HPDE6-E6E7 (cell line): ENCODE measurements at regions not wholly inside any gene's neighbourhood (a gene's known extent, or its start where the extent isn't known, plus 50 kb on each side); places are given as distances from the start of the nearest gene placed in this dataset.

Source experiments
- DNase-seq: peaks from one replicate; pipeline ENCODE4 v3.0.0; 2011; ENCODE audit warnings: missing footprints; ENCODE audit errors: extremely low spot score

DNA sequence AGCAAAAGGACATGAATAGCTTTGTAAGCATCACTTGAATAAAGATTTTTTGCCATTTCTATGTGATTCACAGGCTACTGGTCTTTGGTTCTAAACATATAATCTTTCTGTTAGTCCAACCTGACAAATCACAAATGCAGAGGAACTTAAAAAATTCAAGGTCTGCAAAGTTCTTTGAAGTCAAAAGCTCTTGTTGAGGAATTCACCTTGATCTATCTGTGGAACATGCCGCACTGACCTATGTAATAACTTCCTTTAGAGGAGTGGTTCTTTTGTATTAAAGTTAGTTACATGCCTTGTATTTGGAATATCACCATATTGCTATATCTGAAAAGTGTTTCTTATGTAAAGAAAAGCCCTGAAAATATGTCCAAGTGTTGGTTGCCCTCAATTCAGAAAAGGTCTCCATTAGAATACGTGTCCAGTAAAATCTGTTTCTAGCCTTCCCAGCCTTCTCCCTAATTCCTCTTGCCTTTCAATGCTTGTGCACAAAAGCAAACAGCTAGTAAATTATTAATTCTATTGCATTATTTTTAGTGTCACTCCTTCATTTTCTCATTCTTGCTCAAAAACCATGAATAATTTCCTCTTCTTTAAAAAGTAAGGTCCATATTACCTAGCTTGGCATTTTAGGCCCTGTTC is 1192.8 kb downstream of the FLRT2 start:
- no peak for DNase-seq

DNA sequence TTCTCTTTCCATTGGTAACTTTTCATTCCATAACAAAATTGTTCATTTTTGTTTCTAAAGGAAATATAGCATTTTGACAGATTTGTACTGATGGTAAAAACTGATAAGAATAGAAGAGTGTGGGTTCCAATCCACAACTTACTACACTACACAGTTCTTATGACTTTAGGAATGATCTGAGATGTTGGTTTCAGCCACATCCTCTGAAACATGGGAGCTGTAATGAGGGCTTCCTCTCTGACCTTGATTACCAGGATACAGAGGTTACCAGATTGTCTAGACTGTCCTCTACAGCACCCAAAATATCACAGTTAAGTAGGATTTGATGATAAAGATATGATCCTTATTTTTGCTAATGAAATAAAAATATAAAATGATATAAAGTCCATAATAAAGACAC is 1184.6 kb downstream of the FLRT2 start:
- DNase-seq, result no peak

DNA sequence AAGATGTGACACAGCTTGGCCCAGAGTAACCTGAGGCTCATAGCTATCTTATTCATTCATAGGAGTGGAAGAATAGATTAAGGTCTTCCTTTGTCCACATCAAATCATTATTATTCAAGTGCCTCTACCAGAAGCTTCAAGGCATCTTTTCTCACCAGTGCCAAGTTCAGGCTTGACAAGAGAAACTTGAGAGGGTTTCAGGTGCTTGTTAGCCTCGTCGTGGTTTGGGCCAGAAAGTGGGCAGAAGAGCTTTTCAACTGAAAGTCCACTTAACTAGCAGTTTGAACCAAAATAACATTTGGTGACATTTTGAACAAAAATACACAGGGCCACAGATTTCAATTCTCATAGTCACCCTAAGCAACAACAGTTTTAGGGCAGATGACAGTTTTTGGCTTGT is 1184.2 kb downstream of the FLRT2 start:
- no peak for DNase-seq

DNA sequence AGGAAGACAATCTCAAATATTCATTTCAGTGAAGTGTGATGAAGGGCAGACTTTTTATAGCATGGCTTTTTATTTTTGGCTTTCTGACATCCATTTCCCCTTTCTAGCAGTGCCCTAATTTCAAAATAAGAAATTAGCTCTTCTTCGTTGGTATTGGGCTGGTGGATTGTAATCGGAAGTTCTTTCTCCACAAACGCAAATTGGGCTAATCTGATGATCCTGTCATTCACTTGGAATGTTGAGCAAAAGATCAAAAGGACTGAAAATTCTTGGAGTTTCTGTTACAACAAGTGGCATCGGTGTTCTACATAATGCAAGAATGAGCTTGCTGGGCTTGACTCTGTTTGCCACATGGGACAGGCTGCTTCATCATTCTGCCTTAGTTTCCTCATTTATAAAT is 1182.8 kb downstream of the FLRT2 start:
- DNase-seq, result no peak

DNA sequence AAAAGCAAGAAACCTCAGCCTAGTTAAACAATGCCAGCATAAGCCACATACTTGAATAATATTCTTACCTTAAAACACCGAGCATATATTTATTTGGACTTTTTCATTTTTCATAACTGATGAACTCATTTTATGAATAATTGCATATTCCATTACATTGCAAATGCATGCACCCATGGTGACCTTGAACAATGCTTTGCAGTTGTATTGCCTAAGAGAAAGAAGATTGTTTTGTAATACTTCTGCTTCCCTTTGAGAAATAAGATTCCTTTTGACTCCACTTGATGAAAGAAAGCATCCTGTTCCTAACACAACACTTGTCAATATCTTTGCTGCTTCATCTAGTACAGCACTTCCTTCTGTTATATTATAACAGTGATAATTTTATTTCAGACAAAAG is 1182.2 kb downstream of the FLRT2 start:
- no peak for DNase-seq

DNA sequence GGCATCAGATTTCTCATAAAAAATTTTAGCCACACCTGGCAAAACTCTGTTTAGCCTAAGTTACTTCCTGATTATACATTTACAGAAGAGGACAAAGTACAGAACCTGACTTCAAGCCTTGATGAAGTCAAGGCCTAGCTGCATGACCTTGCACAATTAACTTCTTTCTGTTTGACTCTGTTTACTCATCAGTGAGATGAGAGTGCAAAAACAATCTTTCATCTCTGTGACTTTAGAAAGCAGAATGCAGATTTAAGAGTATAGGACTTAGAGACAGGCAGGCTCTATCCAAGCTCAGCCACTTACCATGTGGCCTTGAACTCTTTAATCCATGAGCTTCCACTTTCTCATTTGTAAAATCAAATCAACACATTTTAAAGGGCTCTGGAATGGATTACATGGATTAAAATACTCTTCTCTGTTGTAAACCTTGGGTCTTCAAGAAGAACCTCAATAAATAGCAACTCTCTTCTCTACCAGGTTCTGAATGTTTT is 1178.9 kb downstream of the FLRT2 start:
- DNase-seq, result no peak

DNA sequence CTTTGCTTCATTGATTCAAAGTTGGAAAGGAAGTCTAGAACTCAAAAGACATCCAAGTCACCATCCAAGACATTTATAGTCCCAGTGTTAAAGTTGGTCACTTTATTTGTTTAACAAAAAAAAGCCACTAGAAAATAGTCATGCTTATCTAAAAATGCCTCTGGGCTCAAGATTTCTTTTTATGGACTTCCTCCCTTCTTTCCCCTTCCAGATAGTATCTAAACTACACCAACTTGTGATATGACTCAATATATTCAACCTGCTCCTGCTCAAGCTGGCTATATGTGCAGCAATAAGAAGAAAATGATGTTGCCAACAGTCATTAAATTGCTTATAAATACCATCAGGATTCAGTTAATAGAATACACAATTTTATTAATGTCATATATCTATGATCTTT is 1177.1 kb downstream of the FLRT2 start:
- DNase-seq, result no peak

DNA sequence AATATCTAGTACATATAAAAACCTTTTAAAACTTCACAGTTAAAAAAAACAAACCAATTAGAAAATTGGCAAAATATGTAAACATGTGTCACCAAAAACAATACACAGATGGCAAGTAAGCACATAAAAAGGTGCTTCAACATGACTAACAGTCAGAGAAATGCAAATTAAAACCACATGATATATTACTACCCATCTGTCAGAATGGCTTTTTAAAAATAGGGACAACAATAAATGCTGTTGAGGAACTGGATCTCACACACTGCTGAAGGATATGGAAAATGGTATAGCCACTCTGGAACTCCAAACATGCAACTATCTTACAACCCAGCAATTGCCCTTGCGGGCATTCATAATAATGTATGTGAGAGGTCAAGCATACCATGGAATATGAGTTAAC is 1153.6 kb downstream of the FLRT2 start:
- no peak for DNase-seq

DNA sequence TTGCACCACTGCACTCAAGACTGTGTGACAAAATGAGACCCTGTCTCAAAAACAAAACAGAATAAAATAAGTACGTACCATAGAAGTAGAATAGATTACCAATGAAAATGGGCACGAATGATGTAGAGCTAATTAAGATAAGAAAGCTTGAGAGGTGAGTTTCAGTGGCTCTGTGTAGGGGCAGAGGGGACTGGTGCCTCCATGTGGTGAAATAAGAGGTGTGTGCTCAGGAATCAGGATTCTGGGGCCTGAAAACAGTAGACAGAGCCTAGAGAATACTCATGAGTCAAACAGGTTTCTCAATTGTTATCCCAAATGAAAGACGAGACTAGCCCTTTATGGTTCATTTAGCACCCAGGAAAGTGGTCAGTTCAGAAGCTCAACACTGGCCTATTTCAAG is 1145.1 kb downstream of the FLRT2 start:
- DNase-seq, result no peak

DNA sequence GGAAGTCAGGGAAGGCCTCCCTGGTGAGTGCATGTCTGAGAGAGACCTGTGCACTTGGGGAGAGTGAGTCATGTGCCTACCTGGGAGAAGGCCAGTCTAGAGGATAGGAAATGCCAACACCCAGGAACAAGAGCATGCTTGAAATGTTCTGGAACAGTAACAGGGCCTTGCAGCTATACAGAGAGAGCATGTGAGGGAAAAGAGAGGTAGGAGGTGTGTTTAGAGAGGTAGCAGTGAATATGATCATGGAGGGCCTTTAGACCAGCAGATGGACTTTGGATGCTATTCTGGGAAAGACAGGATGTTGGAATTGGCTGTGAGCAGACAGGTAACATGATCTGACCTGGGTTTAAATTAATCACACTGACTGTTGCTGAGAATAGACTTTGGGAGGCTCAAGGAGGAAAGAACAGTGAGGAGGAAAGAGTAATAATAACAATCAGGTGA is 1143.6 kb downstream of the FLRT2 start:
- peak; percentile 73 for DNase-seq

DNA sequence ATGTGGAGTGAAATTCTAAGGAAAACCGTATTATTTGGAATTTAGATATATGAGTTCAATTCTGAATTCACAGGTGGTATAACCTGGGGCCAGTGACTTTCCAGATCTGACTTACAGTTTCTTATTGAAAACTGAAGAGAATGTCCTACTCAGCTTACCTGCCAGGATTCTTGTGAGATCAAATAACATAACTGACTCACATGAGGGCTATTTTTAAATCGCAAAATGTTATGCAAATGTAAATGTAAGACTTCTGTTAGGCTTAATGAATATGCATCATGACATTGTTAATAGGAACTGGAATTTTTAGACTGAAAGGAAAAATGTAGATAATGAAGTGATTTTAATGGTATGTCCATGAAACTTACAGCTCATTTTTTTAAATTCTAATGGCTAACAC is 1142.1 kb downstream of the FLRT2 start:
- DNase-seq, result peak; percentile 26

DNA sequence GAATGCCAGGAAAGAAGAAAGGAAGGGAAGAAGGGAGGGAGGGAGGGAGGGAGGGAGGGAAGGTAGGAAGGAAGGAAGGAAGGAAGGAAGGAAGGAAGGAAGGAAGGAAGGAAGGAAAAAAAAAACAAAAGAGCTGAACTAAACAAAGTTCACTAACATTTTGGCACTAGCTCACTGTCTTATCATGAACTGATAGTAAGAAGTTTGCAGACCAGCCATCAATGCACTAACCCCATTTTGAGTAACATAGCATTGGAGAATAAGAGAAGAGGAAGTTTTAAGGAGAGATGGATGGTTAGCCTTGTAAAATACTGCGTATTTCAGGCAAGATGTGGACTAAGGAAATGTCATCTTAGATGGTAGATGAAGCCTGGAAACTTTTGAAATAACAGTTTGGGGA is 1136.0 kb downstream of the FLRT2 start:
- DNase-seq, result no peak

DNA sequence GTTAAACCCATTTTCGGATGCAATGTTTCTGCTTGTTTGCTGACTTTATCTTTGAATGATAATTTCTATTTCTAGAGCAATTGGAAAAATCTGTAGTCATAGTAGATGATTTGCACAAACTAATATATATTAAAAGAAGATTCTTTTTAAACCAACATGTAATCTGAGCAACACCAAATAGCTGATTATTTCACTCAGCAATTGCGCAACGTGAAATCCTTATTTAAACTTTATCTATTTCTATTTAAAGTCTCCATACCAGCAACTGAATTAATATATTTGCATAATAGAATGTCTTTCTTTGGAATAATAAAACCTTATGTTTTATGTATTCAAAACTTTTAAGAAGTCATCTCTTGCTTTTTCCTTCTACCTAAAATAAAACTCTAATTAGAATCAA is 1132.4 kb downstream of the FLRT2 start:
- DNase-seq, result no peak

DNA sequence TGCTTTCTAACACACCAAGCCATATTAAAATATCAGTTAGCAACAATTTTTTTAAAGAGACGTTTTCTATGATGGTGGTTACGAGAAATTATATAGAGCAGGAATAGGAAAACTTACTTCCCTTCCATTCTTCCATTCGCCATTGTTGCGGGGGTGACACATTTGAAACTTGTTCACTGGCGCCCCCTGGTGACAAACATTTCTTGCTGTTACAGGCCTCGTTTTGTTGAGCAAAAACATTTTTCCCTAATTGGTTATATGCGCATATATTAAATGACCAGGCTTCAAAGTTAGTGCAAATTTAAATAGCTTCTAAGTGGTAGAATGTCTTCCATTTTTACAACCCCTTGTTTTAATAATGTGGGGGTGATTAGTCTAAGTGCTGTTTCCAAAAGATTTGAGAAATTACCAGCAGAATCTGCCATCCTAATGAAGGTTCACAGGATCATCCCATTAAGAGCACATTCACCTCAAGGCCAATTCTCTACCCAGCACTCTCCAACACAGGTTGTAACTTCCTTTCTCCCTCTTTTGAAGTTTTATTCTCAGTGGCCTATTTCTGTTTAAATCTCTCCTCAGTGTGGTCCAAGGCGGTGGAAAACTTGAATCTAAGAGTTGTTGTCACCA is 1124.7 kb downstream of the FLRT2 start:
- DNase-seq, result peak; percentile 31

DNA sequence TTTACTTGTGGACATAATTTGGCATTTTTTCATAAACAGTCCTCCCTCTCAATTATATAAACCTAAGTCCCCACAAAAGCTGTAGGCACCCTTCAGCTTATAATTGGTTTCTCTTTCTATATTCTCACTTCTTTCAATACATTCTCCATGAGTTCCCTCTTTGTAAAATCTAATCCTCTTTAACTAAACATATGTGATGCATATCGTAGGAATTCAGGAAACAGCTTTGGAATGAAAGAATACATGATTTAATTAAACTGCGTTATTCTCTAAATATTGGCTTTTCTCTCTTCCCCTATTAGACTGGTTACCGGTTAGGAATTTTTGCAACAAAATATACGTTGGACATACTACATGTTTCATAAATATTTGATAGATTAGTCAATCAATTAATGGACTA is 1122.6 kb downstream of the FLRT2 start:
- DNase-seq, result no peak

DNA sequence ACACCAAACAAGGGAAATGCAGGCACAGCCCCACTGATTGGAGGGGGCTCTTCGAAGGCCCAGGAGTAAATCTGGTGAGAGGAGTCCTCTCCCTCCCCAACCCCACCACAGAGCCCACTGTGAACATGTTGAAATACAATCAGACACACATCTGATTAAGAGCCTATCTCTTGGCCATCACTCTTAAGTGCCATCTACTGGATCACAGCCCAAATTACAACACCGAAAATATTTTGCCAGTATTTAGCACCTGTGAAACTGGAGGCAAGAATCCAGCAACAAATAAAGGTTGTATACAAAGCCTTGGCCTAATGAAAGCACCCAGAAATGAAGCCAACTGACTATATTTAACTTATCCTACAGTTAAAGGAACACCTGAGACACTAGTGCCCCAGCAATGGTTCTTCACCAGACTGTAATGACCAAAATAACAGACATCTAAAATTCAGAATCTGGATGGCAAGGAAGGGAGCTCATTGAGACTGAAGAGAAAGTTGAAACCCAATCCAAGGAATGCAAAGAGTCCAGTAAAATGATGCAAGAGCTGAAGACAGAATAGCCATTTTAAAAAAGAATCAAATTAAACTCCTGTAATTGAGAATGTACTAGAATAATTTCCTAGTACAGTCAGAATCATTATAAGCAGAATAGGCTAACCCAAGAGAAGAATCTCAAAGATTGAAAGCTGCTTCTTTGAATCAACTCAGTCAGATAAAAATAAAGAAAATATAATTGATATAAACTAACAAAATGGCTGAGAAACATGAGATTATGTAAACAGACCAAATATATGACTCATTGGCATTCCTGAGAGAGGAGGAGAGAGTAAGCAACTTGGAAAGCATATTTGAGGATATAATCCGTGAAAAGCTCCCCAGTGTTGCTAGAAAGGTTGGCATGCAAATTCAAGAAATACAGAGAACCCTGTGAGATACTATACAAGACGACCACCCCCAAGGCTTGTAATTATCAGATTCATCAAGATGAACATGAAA is 1117.0 kb downstream of the FLRT2 start:
- DNase-seq, result no peak

DNA sequence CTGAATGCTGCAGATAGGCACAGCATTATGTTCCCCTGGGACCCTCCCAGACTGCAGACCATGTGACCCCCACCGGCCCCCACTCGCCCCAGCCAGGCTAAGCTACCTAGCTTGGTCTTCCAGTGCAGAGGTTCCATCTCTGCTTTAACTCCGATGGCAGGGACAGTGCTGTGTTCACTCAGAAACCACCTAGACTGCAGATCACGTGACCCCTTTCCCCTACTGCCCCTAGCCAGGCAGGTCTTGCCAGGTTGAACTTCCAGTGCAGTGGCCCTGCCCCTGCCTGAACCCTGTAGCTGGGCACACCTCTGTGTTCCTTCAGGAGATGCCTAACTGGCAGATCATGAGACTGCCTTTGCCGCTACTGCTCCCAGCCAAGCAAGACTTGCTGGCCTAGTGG is 1116.2 kb downstream of the FLRT2 start:
- no peak for DNase-seq

DNA sequence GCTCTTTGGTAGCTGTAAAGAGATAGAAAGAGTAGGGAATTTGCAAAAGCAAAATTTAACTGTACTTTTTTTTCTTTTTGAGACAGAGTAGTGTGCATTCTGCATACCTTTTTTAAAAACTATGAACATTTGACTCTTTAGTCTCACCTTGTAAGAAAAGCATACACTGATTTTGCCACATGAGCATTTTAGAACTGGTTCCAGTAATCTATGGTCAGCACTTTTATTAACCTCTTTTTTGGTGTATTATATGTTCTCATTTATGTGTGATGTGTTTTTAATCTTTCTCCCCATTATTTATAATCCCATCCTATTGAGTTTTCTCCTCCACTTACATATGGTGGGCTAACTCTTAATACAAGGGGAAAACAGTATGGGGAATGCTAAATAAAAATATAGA is 1111.4 kb downstream of the FLRT2 start:
- no peak for DNase-seq

DNA sequence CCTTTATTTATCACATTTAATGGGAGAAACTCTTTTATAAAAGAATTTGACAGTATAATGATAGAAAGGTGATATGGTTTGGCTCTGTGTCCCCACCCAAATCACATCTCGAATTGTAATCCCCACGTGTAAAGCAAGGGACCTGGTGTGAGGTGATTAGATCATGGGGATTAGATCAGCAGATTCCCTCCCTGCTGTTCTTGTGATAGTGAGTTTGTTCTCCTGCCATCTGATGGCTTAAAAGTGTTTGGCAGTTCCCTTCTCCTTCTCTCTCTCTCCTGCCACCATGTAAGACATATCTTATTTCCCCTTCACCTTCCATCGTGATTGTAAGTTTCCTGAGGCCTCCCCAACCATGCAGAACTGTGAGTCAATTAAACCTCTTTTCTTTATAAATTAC is 1110.3 kb downstream of the FLRT2 start:
- no peak for DNase-seq

DNA sequence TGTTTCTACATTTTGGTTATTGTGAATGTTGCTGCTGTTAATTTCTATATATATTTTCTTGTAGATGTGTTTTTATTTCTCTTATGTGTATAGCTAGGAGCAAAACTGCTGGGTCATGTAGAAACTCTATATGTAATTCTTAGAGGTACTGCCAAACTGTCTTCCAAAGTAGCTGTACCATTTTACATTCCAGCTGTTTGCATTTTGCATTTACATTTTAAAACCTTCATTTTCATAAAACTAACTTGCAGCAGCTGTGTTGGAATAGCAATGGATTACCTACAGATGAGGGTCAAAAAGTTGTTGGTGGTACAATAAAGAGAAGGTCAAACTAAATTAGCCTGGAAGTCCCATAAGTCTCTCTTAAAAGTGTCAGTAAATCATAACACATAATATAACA is 1109.7 kb downstream of the FLRT2 start:
- DNase-seq, result no peak

DNA sequence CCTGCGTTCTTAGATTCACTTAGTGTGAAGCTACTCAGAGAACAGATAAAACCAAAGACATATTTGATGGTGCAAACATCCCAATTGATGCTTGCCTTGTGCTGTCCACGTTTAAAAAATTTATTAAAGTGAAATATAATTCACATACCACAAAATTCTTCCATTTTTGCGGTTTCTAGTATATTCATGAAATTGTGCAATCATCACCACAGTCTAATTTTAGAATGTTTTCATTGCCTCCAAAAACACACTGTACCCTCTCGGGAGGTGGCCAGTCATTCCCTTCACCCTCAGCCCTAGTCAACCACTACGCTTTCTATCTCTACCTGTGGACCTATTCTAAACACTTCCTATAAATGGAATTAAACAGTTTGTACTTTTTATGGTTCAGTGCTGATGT is 1109.2 kb downstream of the FLRT2 start:
- no peak for DNase-seq

DNA sequence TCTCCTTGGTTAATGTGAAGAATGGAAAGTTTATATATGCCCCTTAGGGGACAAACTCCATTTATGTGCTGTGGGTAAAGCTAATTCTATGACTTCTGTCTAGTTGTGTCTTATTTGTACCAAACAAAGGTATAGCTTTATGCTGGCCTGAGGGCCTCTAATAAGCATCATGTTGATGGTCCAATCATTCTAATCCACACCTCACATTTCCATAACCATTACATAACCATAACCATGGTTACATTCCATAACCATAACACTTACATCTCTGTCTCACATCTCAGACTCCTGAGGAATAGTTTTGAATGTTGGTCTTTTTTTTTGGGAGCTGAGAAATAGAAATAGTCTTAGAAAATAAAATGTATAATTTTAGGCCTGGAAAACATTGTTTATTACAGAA is 1097.1 kb downstream of the FLRT2 start:
- DNase-seq, result no peak

DNA sequence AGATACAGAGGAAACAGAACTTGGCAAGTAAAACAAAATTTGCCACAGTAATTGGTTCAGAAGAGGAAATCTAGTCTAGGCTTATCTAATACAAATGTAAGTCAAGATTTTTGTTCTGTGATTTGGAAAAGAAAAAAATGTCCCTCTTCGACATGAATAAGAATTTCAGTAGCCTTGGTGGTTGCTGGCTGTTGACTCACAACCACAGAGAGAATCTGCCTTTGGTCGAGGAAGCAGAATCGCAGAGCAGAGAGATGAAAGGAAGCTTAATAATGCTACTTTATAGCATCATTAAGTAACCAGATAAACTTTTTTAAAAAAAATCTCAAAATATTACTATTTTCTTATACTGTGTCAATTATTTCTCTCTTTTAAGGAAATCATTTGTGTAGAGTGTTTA is 1096.6 kb downstream of the FLRT2 start:
- no peak for DNase-seq
